Heart right ventricle (tissue), 16 donors: ENCODE measurements at regions not wholly inside any gene's neighbourhood (a gene's known extent, or its start where the extent isn't known, plus 50 kb on each side); places are given as distances from the start of the nearest gene placed in this dataset.
"Not testable (repeated sequence)": the region's sequence is repeated elsewhere in the genome, so short reads cannot be mapped to it uniquely, and the experiment has no call there.

Experiments used
- ATAC-seq, 8 donors: fragments of 200-7000 bp; cut with Tn5 transposase; one replicate each; pipeline ENCODE4 v1.9.1; 2020; ENCODE audit warnings: mild to moderate bottlenecking in 8 of 8, moderate library complexity in 8 of 8, moderate number of reproducible peaks in 1 of 8
- DNase-seq, 2 donors: peaks; one replicate each; pipeline ENCODE4 v3.0.0-alpha.2; 2020
- H3K27ac ChIP-seq, 10 donors: fragments of 200-600 bp; sonication (generic) in 2 of 10; one replicate each; pipeline versions ENCODE4 v1.5.0 to v1.8.0; 2020 to 2022; ENCODE audit warnings: mild to moderate bottlenecking in 3 of 10
- H3K27me3 ChIP-seq, 7 donors: fragments of 200-600 bp; one replicate each; pipeline ENCODE4 v1.8.0; 2021 to 2022; ENCODE audit warnings: mild to moderate bottlenecking in 2 of 7
- H3K36me3 ChIP-seq, 9 donors: fragments of 200-600 bp; sonication (generic) in 1 of 9; one replicate each; pipeline versions ENCODE4 v1.5.0 to v1.8.0; 2020 to 2022; ENCODE audit warnings: mild to moderate bottlenecking in 2 of 9
- H3K4me1 ChIP-seq, 9 donors: fragments of 200-600 bp; sonication (generic) in 1 of 9; one replicate each; pipeline versions ENCODE4 v1.5.0 to v1.8.0; 2020 to 2022; ENCODE audit warnings: mild to moderate bottlenecking in 4 of 9
- H3K4me3 ChIP-seq, 10 donors: fragments of 200-600 bp; sonication (generic) in 2 of 10; one replicate each; pipeline versions ENCODE4 v1.5.0 to v1.8.0; 2020 to 2022; ENCODE audit warnings: mild to moderate bottlenecking in 7 of 10, moderate library complexity in 2 of 10
- H3K9me3 ChIP-seq, 11 donors: fragments of 200-600 bp in 10 of 11; sonication (generic) in 2 of 11; one replicate each; pipeline versions ENCODE4 v1.5.0 to v1.8.0; 2013 to 2022; ENCODE audit warnings: mild to moderate bottlenecking in 2 of 11, control low read depth in 1 of 11, moderate library complexity in 1 of 11
- CTCF ChIP-seq, 9 donors: fragments of 200-600 bp; sonication (generic) in 2 of 9; IDR thresholded peaks; one replicate each; pipeline versions ENCODE4 v1.5.0 to v1.8.0; 2021 to 2022; ENCODE audit warnings: antibody characterized with exemption in 9 of 9, mild to moderate bottlenecking in 5 of 9, moderate library complexity in 1 of 9
- WGBS, 2 donors: extraction: QIAGEN DNeasy Blood & Tissue Kit; methylation state at CpG; one replicate each; pipeline ENCODE4 v1.1.7; 2013; ENCODE audit warnings: inconsistent platforms in 1 of 2; 5-methylcytosine and 5-hydroxymethylcytosine counted together
- intact Hi-C, 10 donors: fragments of 100-400 bp; cut with DNase I; formaldehyde crosslinking; loops; one replicate each; pipeline versions ENCODE4 v1.11.1 to v1.14.2; 2022
- donor health status: Arrhythmogenic right ventricular cardiomyopathy.
- donor health status: ischemic (EF 13 %, LVEDD 7.1; RV severe dilation, severe dysfunction).
- donor health status: healthy with polysubstance abuse.
- donor health status: DM: no; HTN: yes; CAD: no.
- donor health status: DM: no; HTN: no; CAD: no.
- donor health status: ischemic (EF 25% LVEDD 6.9; RV normal size, moderate dysfunction).
- donor health status: ischemic (EF 25% LVEDD 5.7; RV mildly dilated, moderate dysfunction).
- donor health status: healthy.
- donor health status: DM: yes; HTN: yes; CAD: no.
- donor health status: Ischemic cardiomyopathy.
- donor health status: ischemic (EF 35%, LVEDD 5.7; RV mildly dilated, moderate dysfunction).
- donor health status: nonischemic (EF 11% LVEDD 7.7; RV severe dilation, severe dysfunction).
- donor health status: DM: yes; HTN: yes; CAD: no.
- donor health status: PGD.
- donor health status: ischemic (EF 29% LVEDD 5.4; RV normal size, mild dysfunction).
- donor health status: nonischemic (EF 23%, LVEDD 6.1; RV moderate dilation, normal function).

- Histone ChIP-seq H3K4me1 (no peaks in the 10 kb centered on the region), H3K36me3 (no peaks in the 10 kb centered on the region), H3K27ac (no peak overlapping the region), H3K27me3 (no peaks in the 10 kb centered on the region), H3K9me3 (peaks cover 0 to 40% (median 25%) of the 10 kb centered on the region in 11 donors), H3K4me3 (no peak overlapping the region)
- no peak for TF ChIP-seq CTCF (IDR thresholded peaks at IDR 0.05)
- intact Hi-C loops: no loop called here
- WGBS, 2 donors: 95 to 97% methylated on average over 1 of the region's 1 CpG
- ATAC-seq (no peak), DNase-seq (no peak)
These were observed 79.2 kb upstream of the NCK2 start for GRCh38 chr2:105665480-105665879.

- no peak for DNase-seq
- TF ChIP-seq CTCF (IDR thresholded peaks at IDR 0.05): no peak
- Histone ChIP-seq H3K36me3 (no peaks in the 10 kb centered on the region), H3K9me3 (peaks cover 0 to 25% (median 14%) of the 10 kb centered on the region in 11 donors), H3K27ac (no peak overlapping the region), H3K4me1 (no peaks in the 10 kb centered on the region), H3K4me3 (no peak overlapping the region), H3K27me3 (no peaks in the 10 kb centered on the region)
- intact Hi-C loops: no loop called here
- no peak for ATAC-seq
- WGBS, 2 donors: 93 to 94% methylated on average over 4 of the region's 4 CpGs
These were observed 84.2 kb upstream of the NCK2 start for GRCh38 chr2:105660489-105660888.

GRCh38 chr2:105655723-105656606 lies 88.7 kb upstream of the NCK2 start:
- intact Hi-C loops, H3K9me3 ChIP-seq, ATAC-seq, H3K4me3 ChIP-seq, H3K36me3 ChIP-seq, H3K27ac ChIP-seq, H3K4me1 ChIP-seq, H3K27me3 ChIP-seq, DNase-seq: not testable (repeated sequence)
- WGBS, 2 donors: 97 to 100% methylated on average over 4 of the region's 4 CpGs

- Histone ChIP-seq H3K27ac (no peak overlapping the region), H3K4me3 (no peak overlapping the region), H3K36me3 (no peaks in the 10 kb centered on the region), H3K4me1 (no peaks in the 10 kb centered on the region), H3K9me3 (peaks cover 0 to 4% (median 0%) of the 10 kb centered on the region in 11 donors), H3K27me3 (no peaks in the 10 kb centered on the region)
- no peak for ATAC-seq
- DNase-seq: no peak
- intact Hi-C loops: no loop called here
- TF ChIP-seq CTCF (IDR thresholded peaks at IDR 0.05): no peak
These were observed 89.5 kb upstream of the NCK2 start for GRCh38 chr2:105655244-105655643.

- H3K4me3 ChIP-seq: no peak overlapping the region
- H3K9me3 ChIP-seq: peaks cover 0 to 4% (median 0%) of the 10 kb centered on the region in 11 donors
- no peaks in the 10 kb centered on the region for H3K36me3 ChIP-seq
- DNase-seq: no peak
- ATAC-seq: no peak
- intact Hi-C loops: no loop called here
- 69 to 87% methylated on average over 2 of the region's 2 CpGs for WGBS, 2 donors
- no peak for TF ChIP-seq CTCF (IDR thresholded peaks at IDR 0.05)
- no peak overlapping the region for H3K27ac ChIP-seq
- H3K4me1 ChIP-seq: no peaks in the 10 kb centered on the region
- H3K27me3 ChIP-seq: no peaks in the 10 kb centered on the region
These were observed 90.2 kb upstream of the NCK2 start for GRCh38 chr2:105654474-105655004.
